ENCODE measurements at regions not wholly inside any gene's neighbourhood (a gene's known extent, or its start where the extent isn't known, plus 50 kb on each side); places are given as distances from the start of the nearest gene placed in this dataset.

- no peak for DNase-seq (ENCODE audit: low read depth)
Observed at GRCh38 chr10:83357627-83358026, 781.7 kb upstream of the GHITM start.

DNA sequence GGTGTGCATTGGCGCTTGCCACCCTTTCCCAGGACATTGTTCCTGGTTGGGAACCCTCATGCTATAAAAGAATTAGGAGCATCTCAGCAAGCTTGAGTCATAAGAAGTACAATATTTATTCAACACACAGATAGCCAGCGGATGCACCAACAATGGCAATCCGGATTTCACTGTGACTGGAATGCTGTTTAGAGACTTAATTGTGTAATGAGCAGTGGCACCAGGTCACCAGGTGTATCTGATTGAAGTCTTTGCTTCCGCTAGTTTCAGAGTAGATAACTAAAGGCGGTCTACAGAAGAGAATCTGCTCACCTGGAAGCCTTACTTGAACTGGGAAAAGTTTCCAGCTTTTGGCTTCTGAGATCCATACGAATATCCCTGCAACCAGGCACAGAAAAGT is 772.3 kb upstream of the GHITM start:
- no peak for DNase-seq (ENCODE audit: low read depth)

DNA sequence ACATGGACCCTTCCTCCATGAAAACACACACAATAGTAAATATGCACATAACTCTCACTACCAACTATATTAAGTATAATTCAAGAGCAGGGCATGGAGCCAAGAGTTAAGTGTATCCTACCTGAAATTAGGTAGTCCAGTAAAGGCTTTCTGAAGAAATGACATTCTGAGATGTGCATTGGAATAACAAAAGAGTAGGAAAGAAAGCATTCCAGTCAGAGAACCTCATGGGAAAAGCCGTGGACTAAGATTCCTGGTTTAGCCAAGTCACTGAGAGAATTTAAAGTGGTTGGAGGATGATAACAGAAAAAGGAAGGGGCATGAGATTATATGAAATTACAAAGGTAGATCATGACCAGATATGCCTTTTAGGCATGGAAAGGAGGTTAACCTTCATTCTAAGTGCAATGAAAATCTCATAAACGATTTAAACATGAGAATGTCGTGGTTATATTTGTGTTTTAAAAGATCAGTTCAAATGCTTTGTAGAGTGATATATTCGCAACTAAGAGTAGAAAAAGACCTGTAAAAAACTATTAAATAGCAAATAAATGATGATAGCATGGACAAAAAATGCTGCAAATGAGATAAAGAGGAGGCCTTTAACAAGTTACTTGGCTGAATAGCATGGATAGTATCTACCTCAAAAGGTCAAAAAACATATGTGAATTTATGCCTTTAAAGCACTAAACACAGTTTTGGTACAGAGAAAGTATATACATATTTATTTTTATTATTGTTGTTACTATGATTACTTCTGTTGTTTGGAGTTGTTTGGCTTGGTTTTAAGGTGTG is 767.4 kb upstream of the GHITM start:
- DNase-seq (ENCODE audit: low read depth): no peak

DNA sequence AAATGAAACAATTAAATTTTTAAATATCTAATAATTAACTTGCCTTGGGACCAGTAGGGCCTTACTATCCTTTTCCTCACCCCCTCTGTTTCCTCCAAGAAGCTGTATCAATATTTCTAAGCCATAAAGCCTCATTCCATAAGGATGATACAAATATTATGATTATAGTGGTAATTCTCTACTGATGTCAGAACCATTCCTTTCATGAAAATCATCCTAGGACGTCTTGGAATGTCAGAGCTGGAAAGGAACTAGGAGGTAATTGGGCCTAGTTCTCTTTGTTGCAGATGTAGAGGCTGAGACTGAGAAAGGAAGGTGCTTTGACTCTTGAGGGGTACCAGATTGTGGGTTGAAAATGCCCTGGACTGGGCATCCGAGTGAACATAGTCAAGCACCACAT is 766.7 kb upstream of the GHITM start:
- DNase-seq (ENCODE audit: low read depth): no peak

DNA sequence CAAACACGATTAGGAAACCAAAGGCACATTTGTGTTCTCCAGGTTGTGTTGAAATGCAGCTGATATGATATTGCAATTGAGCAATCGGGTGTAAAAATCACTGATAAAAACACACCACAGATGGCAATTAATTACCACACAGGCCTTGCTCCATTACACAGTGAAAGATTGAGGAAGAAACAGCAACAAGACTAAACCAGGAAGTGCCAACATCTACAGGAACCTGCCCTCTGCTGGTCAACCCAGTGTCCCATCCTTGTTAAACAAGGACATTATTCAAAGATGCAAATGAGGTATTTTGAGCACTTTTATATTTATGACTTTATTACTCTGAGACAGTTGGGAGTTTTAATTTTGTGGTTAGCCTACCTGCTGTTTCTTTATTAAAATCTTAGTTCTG is 765.6 kb upstream of the GHITM start:
- DNase-seq (ENCODE audit: low read depth): no peak

DNA sequence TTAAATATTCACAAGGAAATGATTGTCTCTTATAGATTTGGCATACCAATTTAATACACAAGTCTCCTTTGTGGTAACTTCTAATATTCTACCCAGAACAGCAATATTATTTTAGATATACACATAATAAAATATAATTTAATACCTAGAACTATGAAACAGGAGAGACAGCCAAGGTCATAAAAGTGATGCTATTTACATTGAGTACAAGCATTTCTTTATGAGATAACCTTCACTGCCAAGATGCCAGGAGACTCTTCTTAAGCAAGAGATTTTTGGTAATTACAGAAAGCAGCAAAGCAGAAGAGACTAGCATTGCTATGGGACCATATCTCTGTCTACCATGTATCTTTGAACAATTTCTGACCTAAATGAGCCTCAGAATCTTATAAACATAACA is 764.6 kb upstream of the GHITM start:
- no peak for DNase-seq (ENCODE audit: low read depth)

- DNase-seq (ENCODE audit: low read depth): no peak
Observed at GRCh38 chr10:83375274-83375673, 764.0 kb upstream of the GHITM start.

DNA sequence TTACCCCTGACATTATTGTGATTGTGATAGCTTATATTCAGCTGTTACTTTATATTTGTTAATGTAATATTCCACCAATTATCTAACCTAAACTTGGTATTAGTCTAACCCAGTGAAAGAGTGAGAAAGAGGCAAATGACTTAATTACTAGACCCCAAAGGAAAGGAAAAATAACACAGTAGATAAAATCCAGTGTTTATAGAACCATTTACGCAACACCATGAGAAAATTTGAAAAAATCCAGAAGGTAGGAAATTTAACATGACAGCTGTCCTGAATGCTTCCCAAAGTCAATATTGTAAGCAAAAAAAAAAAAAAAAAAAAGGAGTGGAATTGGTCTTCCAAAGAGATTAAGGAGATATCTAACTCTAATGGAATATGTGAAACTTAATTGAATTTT is 741.5 kb upstream of the GHITM start:
- no peak for DNase-seq (ENCODE audit: low read depth)

- no peak for DNase-seq (ENCODE audit: low read depth)
Observed at GRCh38 chr10:83410570-83410969, 728.7 kb upstream of the GHITM start.

DNA sequence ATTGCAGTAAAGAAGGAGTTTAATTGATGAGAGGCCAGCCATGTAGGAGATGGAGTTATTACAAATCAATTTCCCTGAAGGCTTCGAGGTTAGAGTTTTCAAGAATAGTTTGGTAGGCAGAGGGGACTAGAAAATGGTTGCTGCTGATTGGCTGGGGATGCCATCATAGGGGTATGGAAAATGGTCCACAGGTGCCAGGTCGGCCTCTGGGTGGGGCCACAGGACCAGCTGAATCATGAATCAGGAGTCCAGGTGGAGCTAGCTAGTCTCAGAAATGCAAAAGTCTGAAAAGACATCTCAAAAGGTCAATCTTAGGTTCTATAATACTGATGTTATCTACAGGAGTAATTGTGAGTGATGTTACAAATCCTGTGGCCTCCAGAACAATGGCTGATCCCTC is 714.0 kb upstream of the GHITM start:
- no peak for DNase-seq (ENCODE audit: low read depth)

- no peak for DNase-seq (ENCODE audit: low read depth)
Observed at GRCh38 chr10:83427101-83427500, 712.2 kb upstream of the GHITM start.

DNA sequence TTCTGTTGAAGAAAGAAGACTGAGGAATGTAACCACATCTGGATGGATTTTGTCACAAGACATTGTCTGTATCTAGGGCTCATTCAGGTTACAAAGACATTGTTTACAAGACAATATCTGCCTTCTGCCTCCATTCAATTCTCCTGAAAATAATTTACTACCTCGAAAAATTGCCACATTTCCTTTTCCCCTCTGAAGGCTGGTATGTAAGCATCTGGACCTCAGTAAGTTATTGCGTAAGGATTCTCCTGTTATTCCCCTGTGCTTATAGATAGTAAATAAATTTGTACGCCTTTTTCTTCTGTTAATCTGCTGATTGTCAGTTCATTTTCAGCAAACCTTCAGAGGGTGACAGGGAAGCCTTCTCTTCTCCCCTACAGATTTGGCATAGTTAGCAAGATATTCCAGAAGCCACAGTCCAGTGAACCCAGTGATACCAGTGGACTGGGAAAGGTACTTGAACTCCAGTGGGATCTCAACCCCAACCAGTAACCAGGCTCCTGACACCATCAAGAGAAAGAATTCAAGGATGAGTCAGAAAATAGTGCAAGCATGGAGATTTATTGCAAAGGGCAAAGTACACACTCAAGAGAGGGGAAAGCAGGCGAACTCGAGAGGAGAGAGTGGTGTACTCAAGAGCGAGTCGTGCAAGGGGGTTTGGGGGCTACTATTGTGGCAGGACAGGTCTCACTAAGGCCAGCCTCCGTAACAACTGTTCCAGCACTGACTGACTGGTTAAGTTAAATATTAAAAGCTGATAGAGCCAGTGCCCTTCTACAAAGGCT is 706.9 kb upstream of the GHITM start:
- no peak for DNase-seq (ENCODE audit: low read depth)

GRCh38 chr10:83433705-83434104 is 705.6 kb upstream of the GHITM start:
- DNase-seq (ENCODE audit: low read depth): no peak

GRCh38 chr10:83448013-83448412 is 691.3 kb upstream of the GHITM start:
- DNase-seq (ENCODE audit: low read depth): no peak

GRCh38 chr10:83458611-83459010 is 680.7 kb upstream of the GHITM start:
- no peak for DNase-seq (ENCODE audit: low read depth)

GRCh38 chr10:83459124-83459523 is 680.2 kb upstream of the GHITM start:
- no peak for DNase-seq (ENCODE audit: low read depth)

GRCh38 chr10:83469728-83470331 is 669.5 kb upstream of the GHITM start:
- DNase-seq (ENCODE audit: low read depth): no peak

DNA sequence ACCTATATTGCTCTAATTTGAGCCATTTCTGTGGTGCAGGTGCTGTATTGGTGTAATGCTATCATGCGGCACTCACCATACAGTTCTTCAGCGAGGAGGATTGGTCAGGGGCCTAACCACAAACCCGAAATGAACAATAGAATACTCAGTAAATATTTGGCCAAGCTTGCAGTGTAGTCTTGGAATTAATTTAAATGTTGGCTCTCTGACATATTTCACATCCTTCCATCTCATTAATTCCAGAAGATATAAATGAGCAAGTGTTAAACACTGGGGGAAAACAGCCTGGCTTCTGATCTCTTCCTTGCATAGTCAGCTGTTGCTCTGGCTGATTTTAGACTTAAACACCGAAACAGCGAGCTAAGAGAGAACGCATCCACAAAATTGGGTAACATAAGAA is 663.1 kb upstream of the GHITM start:
- DNase-seq (ENCODE audit: low read depth): no peak

DNA sequence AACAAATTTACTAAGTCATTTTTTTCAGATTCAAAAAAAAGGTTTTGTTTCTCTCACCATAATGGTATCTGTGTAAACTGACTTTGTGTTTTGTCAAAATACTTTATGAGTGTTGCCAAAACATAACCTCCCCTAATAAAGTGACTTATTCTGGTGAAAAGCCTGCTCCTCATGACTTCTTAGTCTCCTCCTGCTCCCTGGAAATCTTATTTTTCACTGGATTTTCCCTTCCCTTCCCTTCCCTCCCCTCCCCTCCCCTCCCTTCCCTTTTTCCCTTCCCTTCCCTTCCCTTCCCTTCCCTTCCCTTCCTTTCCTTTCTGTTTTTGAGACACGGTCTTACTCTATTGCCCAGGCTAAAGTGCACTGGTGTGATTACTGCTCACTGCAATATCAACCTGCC is 650.1 kb upstream of the GHITM start:
- DNase-seq (ENCODE audit: low read depth): no peak

DNA sequence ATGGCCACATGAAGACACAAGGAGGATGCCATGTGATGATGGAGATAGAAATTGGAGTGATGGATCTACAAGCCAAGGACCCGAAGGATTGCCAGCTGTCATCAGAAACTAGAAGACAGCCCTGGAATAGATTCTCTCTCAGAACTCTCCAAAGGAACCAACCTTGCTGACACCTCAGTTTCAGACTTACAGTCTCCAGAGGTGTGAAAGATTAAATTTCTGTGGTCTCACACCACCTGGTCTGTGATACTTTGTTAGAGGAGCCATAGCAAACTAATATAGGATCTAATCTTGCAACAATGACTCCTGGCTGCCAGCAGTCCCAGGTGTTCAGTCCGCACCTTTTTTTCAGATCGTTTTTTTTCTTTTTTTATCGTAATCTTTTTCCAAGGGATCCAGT is 647.3 kb upstream of the GHITM start:
- DNase-seq (ENCODE audit: low read depth): no peak

DNA sequence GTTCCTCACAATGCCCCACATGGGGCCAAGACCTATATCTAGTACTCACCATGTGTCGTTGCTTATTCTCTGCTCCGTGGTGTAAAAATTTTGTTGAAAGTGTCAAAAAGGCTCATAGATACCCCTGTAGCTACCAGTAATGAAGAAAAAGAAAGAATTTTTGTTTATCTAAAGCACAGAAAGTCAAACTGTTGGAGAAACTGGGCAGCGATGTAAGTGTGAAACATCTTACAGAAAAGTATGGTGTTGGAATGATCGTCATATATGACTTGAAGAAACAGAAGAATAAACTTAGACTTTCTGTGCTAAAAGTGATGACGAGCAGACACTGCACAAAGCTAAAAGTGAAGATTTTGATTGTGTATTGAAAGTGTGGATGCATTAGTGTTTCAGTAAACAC is 626.6 kb upstream of the GHITM start:
- DNase-seq (ENCODE audit: low read depth): no peak

DNA sequence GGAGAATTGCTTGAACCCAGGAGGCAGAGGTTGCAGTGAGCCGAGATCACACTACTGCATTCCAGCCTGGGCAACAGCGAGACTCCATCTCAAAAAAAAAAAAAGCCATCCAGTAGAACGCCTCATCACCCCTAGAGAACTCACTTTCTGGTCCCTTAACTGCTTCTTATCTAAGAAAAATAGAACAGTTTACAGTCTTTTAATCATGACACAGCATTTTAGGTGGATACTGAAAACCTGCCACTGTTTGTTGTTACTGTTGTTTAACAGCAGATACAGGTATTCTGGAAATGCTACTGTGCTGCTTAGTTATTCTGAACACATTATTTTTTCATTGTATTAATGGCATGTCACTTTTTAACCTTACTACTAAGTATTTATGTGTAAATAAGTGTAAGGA is 624.3 kb upstream of the GHITM start:
- no peak for DNase-seq (ENCODE audit: low read depth)

- DNase-seq (ENCODE audit: low read depth): no peak
Observed at GRCh38 chr10:83516788-83517187, 622.5 kb upstream of the GHITM start.
